Activated CD4-positive, alpha-beta T cell treated with anti-CD3 and anti-CD28 coated beads for 48 hours (primary cell): ENCODE measurements at regions not wholly inside any gene's neighbourhood (a gene's known extent, or its start where the extent isn't known, plus 50 kb on each side); places are given as distances from the start of the nearest gene placed in this dataset.
"Not testable (repeated sequence)": the region's sequence is repeated elsewhere in the genome, so short reads cannot be mapped to it uniquely, and the experiment has no call there.

ENCODE experiments used
- DNase-seq: peaks from one replicate; pipeline ENCODE4 v3.0.0-alpha.2; 2020

- no peak for DNase-seq
Observed at GRCh38 chr2:184371641-184372040, 226.7 kb upstream of the ZNF804A start.

GRCh38 chr2:184372484-184372883 lies 225.8 kb upstream of the ZNF804A start:
- DNase-seq, result no peak

GRCh38 chr2:184394642-184395041 lies 203.7 kb upstream of the ZNF804A start:
- no peak for DNase-seq

- no peak for DNase-seq
Observed at GRCh38 chr2:184402381-184402780, 195.9 kb upstream of the ZNF804A start.

- DNase-seq, result not testable (repeated sequence)
Observed at GRCh38 chr2:184407041-184407630, 191.2 kb upstream of the ZNF804A start.

- no peak for DNase-seq
Observed at GRCh38 chr2:184410160-184410559, 188.2 kb upstream of the ZNF804A start.

GRCh38 chr2:184413221-184413620 lies 185.1 kb upstream of the ZNF804A start:
- no peak for DNase-seq

GRCh38 chr2:184413671-184414229 lies 184.6 kb upstream of the ZNF804A start:
- DNase-seq, result no peak

GRCh38 chr2:184416146-184416913 lies 182.0 kb upstream of the ZNF804A start:
- no peak for DNase-seq

GRCh38 chr2:184419744-184420143 lies 178.6 kb upstream of the ZNF804A start:
- DNase-seq, result no peak

GRCh38 chr2:184421456-184421855 lies 176.9 kb upstream of the ZNF804A start:
- DNase-seq, result not testable (repeated sequence)

- DNase-seq, result no peak
Observed at GRCh38 chr2:184425083-184425482, 173.2 kb upstream of the ZNF804A start.

GRCh38 chr2:184444217-184444616 lies 154.1 kb upstream of the ZNF804A start:
- DNase-seq, result no peak

- no peak for DNase-seq
Observed at GRCh38 chr2:184444623-184445223, 153.6 kb upstream of the ZNF804A start.

- DNase-seq, result no peak
Observed at GRCh38 chr2:184449760-184450159, 148.6 kb upstream of the ZNF804A start.

GRCh38 chr2:184452907-184453306 lies 145.4 kb upstream of the ZNF804A start:
- no peak for DNase-seq

GRCh38 chr2:184455624-184456023 lies 142.7 kb upstream of the ZNF804A start:
- no peak for DNase-seq

- not testable (repeated sequence) for DNase-seq
Observed at GRCh38 chr2:184456693-184457092, 141.6 kb upstream of the ZNF804A start.

- DNase-seq, result no peak
Observed at GRCh38 chr2:184463102-184463865, 135.0 kb upstream of the ZNF804A start.

GRCh38 chr2:184463866-184464248 lies 134.5 kb upstream of the ZNF804A start:
- no peak for DNase-seq

GRCh38 chr2:184468826-184469225 lies 129.5 kb upstream of the ZNF804A start:
- no peak for DNase-seq

GRCh38 chr2:184472481-184472880 lies 125.8 kb upstream of the ZNF804A start:
- no peak for DNase-seq

- DNase-seq, result no peak
Observed at GRCh38 chr2:184481865-184482264, 116.5 kb upstream of the ZNF804A start.
